GM19455 (cell line): ENCODE measurements at regions not wholly inside any gene's neighbourhood (a gene's known extent, or its start where the extent isn't known, plus 50 kb on each side); places are given as distances from the start of the nearest gene placed in this dataset.
"Not testable (repeated sequence)": the region's sequence is repeated elsewhere in the genome, so short reads cannot be mapped to it uniquely, and the experiment has no call there.

Source experiments
- ATAC-seq: cut with Tn5 transposase; IDR thresholded peaks from one replicate; pipeline ENCODE4 v1.9.1; 2021; ENCODE audit not compliant: unreplicated experiment

- ATAC-seq = no peak
Observed at GRCh38 chr14:84068288-84068687, 1461.7 kb upstream of the FLRT2 start.

GRCh38 chr14:84071061-84071460 is 1458.9 kb upstream of the FLRT2 start:
- ATAC-seq = no peak

GRCh38 chr14:84074626-84075025 is 1455.3 kb upstream of the FLRT2 start:
- ATAC-seq = no peak

GRCh38 chr14:84080944-84081343 is 1449.0 kb upstream of the FLRT2 start:
- no peak for ATAC-seq

DNA sequence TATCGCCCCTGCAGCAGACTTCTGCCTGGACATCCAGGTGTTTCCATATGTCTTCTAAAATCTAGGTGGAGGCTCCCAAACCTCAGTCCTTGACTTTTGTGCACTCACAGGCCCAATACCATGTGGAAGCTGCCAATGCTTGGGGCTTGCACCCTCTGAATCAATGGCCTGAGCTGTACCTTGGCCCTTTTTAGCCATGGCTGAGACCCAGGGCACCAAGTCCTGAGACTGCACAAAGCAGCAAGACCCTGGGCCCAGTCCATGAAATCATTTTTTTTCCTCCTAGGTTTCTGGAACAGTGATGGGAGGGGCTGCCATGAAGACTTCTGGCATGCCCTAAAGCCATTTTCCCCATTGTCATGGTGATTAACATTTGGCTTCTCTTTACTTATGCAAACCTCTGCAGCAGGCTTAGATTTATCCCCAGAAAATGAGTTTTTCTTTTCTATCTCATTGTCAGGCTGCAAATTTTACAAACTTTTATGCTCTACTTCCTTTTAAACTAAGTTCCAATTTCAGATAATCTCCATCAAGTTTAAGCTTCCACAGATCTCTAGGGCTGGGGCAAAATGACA is 1445.8 kb upstream of the FLRT2 start:
- no peak for ATAC-seq

GRCh38 chr14:84085493-84085892 is 1444.5 kb upstream of the FLRT2 start:
- ATAC-seq = no peak

GRCh38 chr14:84086714-84087113 is 1443.2 kb upstream of the FLRT2 start:
- no peak for ATAC-seq

- ATAC-seq = no peak
Observed at GRCh38 chr14:84087986-84088531, 1441.9 kb upstream of the FLRT2 start.

DNA sequence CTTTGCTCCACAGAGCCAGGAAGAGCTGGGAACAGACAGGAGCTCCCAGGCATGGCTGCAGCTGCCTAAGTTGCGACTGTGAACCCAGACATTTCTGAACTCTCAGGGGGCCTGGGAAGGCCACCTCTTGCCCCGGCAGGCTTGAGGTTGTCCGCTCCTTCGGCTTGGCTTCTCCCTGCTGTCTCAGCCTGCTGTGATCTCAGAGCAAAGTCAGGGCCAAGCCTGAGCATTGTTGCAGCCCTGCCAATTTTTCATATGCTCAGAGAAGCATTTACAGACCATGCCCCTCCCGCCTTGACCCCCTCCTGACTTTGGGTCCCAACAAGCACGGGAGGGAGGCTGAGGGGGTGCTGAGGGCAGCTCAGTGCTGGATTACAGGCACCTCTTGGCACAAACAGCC is 1439.1 kb upstream of the FLRT2 start:
- ATAC-seq = no peak

DNA sequence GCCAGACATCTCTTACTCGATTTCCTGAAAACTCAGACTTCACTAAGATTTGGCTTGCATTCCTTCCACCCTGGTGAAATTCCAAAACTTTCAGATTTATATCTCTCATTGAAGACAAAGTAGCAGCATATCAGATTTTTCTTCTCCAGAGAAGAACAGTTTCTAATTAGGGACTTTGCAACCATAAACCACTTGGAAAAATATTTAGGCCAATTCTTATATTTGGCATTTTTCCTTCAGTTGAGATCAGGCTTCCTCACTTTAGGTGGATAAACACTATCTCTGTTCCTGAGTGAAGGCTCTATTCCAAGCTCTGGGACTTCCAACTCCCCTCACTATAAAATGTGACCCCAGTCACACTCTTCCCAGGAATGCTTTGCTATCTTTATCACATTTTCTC is 1434.3 kb upstream of the FLRT2 start:
- no peak for ATAC-seq

GRCh38 chr14:84098261-84098660 is 1431.7 kb upstream of the FLRT2 start:
- no peak for ATAC-seq

- not testable (repeated sequence) for ATAC-seq
Observed at GRCh38 chr14:84099560-84099959, 1430.4 kb upstream of the FLRT2 start.

GRCh38 chr14:84107835-84108343 is 1422.1 kb upstream of the FLRT2 start:
- no peak for ATAC-seq

GRCh38 chr14:84108746-84109457 is 1421.0 kb upstream of the FLRT2 start:
- ATAC-seq = no peak

- ATAC-seq = no peak
Observed at GRCh38 chr14:84112589-84112988, 1417.4 kb upstream of the FLRT2 start.

DNA sequence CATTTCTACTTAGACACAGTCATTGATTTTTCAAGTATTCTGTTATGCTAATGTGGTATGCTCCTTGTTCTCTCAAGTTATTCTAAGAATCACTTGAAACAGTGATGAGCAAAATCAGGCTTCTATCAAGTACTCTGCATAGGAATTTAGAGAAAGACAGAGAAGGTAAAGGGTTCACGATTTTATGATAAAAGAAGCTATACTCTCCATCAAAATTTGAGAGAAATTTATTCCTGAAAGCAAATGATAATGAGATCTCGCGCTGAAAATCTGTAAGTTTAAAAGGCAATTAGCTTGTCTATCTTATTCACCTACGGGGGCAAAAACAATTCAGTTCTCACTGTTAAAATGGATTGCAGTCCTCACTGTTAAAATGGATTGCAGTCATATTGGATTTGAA is 1404.3 kb upstream of the FLRT2 start:
- no peak for ATAC-seq

DNA sequence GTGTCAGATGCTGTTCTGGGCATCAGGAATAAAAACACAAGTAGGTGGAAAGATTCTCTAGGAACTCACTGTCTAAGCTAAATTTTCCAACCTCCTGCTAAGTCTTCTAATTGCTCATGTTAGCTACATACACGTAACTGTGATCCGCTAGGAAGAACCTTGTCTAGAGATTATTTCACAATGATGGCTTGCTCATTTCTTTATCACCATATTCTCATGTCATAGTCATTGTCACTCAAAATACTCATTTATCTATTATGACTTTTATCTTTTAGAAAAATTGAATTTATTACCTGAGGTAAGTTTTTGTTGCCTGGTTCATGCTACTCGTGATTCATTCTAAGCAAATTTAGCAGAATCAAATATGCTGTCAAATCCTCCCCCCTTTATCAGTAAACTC is 1402.4 kb upstream of the FLRT2 start:
- ATAC-seq = no peak

DNA sequence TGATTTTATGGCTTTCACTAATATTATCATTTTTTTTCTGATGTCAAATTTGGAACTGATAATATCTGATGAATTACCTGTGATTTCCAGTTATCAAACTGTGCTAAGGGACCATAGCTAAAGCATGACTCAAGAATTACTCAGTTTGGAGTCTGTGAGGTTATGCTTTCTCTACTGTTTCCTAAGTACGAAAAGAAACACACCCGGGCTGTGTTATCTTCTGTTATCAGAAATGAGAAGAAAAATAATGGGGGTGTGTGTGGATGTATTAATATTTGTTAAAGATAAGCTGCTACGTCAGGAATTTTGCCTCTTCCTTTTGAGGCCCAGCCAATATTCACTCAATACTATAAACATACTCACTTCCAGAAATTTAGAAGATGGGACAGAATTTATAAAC is 1401.9 kb upstream of the FLRT2 start:
- ATAC-seq = no peak

DNA sequence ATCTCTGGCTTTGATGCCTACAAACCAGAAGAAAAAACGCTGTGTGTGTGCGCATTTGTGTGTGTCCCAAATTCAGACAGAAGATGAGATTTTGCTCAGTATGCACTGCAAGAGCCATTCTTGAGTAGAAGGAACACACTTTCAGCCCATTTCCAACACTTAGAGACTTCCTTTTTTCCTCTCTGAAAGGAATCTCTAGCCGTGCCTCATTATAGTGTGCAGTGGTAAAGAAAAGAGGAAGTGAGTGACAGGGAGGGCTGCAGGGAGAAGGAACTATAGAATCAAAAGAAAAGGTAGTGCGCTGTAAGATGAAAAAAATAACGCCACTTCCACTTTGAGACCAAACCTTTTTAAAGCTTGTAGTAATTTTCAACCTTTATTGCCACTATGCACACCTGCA is 1400.9 kb upstream of the FLRT2 start:
- no peak for ATAC-seq

DNA sequence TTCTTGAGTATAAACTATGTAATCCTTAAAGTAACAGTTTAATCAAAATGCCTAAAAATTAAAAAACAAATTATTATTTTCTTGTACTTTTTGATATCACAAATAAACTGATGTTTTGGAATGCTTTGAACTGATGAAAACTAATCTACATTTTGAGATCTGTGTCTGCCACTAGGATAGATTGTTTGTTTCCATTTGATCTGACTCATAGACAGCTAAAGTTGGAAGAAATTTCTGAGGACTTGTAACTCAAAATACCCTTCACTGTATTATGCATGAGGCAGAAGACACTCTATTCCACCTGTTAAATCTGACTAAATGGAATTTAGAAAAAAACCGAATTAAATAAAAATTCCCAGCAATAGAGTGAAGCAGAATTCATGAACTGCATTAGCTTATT is 1400.0 kb upstream of the FLRT2 start:
- no peak for ATAC-seq

- no peak for ATAC-seq
Observed at GRCh38 chr14:84131924-84132323, 1398.0 kb upstream of the FLRT2 start.

- ATAC-seq = no peak
Observed at GRCh38 chr14:84144166-84144565, 1385.8 kb upstream of the FLRT2 start.

DNA sequence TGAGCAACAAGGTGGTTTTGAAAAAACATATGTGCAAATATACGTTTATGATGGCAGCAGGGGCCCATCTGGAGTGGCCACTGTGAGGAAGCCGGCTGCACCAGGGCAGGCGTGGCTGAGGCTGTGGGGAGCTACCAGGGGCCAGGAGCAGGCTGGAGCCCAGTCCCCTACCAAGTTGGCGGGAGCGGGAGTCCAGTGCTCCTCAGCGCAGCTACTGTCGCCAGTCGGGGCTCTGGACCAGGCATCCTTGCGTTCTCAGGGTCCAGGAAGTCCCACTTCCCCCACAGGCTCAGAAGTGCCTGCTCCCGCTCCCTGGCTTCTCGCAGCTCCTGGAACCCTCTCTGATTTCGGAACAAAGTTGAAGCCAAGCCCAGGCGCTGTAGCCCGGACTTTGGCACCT is 1377.5 kb upstream of the FLRT2 start:
- ATAC-seq = no peak
